Tibial nerve (tissue), 3 donors: ENCODE measurements at regions not wholly inside any gene's neighbourhood (a gene's known extent, or its start where the extent isn't known, plus 50 kb on each side); places are given as distances from the start of the nearest gene placed in this dataset.

Experiments
- CTCF ChIP-seq, 5 experiments: fragments of 200-600 bp in 3 of 5; fragments of 450-650 bp in 2 of 5; sonication (generic) in 3 of 5; IDR thresholded peaks; one replicate each; pipeline ENCODE4 v1.5.1; 2016 to 2019; ENCODE audit warnings: antibody characterized with exemption in 5 of 5, mild to moderate bottlenecking in 3 of 5, moderate library complexity in 2 of 5
- POLR2A ChIP-seq, 2 donors: fragments of 450-650 bp; IDR thresholded peaks; one replicate each; pipeline ENCODE4 v1.6.1; 2017; ENCODE audit warnings: antibody characterized with exemption in 2 of 2, mild to moderate bottlenecking in 2 of 2, moderate library complexity in 2 of 2

- TF ChIP-seq CTCF (IDR thresholded peaks at IDR 0.05) (no peak), POLR2A (IDR thresholded peaks at IDR 0.05) (no peak)
Observed at GRCh38 chr1:191851799-191852595, 306.3 kb upstream of the RGS18 start.
